ENCODE measurements at regions not wholly inside any gene's neighbourhood (a gene's known extent, or its start where the extent isn't known, plus 50 kb on each side); places are given as distances from the start of the nearest gene placed in this dataset.

DNA sequence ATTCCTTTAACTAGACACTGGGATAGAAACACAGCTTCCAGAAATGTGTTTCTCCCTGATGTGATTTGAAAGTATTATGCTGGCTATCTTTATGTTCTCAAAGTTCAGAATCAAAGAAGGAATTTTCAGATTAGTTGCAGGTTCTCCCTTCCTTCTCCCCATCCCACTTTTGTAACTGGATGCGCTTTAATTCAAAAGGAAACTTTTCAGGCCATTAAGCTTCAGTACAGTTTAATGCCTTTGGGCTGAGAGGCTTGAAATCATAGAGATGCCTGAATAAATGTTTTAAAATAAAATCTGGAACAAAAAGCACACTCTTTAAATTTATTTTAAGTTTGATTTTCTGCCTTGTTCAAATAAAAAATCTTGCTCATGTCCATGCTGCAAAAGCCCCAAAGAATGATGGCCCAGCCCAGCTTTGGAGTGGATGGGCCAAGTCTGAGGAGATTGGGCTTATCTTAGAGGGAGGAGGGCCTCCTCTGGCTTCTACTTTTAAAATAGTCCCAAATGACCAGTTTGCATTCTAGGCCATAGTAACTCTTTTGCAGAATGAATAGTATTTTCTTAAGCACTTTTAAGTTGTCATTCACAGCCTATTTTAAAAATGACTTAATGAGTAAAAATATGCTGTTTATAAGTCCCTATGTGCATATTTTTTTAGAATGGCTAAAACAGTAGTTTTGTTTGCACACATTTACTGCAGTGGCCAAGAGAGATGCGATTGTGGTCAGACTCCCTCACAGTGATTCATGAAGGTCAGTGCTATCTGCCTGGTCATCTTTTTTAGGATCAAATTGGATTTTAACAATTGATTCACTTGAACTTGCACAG, 129.2 kb downstream of the MTX2 start:
- TF ChIP-seq SP1 (IDR thresholded peaks at IDR 0.05) (no peak), YY1 (IDR thresholded peaks at IDR 0.05) (no peak), RXRA (IDR thresholded peaks at IDR 0.05) (no peak), EGR1 (IDR thresholded peaks at IDR 0.05; ENCODE audit: low read depth in 2 of 2) (no peak), GABPA (IDR thresholded peaks at IDR 0.05 in 1 of 2, conservative IDR thresholded peaks at IDR 0.05 in 1 of 2) (no peak), JUND (IDR thresholded peaks at IDR 0.05) (no peak), HNF4G (IDR thresholded peaks at IDR 0.05) (no peak), TAF1 (conservative IDR thresholded peaks at IDR 0.05) (no peak)
- TF ChIP-seq, protein P1, sequence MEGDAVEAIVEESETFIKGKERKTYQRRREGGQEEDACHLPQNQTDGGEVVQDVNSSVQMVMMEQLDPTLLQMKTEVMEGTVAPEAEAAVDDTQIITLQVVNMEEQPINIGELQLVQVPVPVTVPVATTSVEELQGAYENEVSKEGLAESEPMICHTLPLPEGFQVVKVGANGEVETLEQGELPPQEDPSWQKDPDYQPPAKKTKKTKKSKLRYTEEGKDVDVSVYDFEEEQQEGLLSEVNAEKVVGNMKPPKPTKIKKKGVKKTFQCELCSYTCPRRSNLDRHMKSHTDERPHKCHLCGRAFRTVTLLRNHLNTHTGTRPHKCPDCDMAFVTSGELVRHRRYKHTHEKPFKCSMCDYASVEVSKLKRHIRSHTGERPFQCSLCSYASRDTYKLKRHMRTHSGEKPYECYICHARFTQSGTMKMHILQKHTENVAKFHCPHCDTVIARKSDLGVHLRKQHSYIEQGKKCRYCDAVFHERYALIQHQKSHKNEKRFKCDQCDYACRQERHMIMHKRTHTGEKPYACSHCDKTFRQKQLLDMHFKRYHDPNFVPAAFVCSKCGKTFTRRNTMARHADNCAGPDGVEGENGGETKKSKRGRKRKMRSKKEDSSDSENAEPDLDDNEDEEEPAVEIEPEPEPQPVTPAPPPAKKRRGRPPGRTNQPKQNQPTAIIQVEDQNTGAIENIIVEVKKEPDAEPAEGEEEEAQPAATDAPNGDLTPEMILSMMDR (IDR thresholded peaks at IDR 0.05; ENCODE audit: low read depth, low read length, missing input control): no peak
- WGBS: 87% methylated on average over 2 of the region's 2 CpGs
- DNase-seq (ENCODE audit: low spot score): no peak
- no peak overlapping the region for H3K27ac ChIP-seq (ENCODE audit: low read depth in 1 of 2, low read length in 2 of 2)
- H3K4me1 ChIP-seq (ENCODE audit: control insufficient read depth in 4 of 4, insufficient read depth in 4 of 4, low read length in 3 of 4): no peaks in the 10 kb centered on the region
- H3K27me3 ChIP-seq (ENCODE audit: control insufficient read depth in 4 of 4, insufficient read depth in 4 of 4, low read length in 3 of 4): no peaks in the 10 kb centered on the region
- H3K4me3 ChIP-seq (ENCODE audit: low read depth in 1 of 3, low read length in 3 of 3): no peak overlapping the region
- no peak overlapping the region for H3K9ac ChIP-seq (ENCODE audit: low read depth in 1 of 2, low read length in 2 of 2)
- H3K9me3 ChIP-seq (ENCODE audit: control insufficient read depth in 4 of 4, low read length in 3 of 4): no peaks in the 10 kb centered on the region
- no peaks in the 10 kb centered on the region for H3K36me3 ChIP-seq (ENCODE audit: control insufficient read depth in 4 of 4, insufficient read depth in 3 of 4, low read depth in 1 of 4, low read length in 3 of 4)

DNA sequence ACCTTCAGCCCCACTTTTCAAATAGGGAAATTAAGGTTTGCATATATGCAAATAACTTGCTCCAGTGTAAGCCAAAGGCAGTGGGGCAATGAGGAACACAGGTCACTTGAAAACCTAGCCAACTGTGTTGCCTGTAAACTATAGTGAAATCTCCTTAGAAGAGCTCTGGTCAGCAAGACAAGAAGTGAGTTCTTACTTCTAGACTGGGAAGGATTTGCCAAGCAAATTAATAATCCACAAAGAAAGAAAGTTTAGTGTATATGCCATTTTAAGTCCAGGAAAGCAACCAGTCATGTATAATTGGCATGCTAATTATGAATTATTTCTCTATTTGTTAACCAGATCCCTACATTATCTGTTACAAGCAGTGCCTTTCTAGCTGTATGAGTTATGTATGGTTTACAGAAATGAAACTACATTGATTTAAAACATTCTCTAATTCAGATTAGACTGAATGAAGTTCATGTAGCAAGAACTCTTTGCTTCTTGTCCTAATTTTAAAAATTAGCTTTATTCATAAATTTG, 129.9 kb downstream of the MTX2 start:
- Histone ChIP-seq H3K36me3 (ENCODE audit: control insufficient read depth in 4 of 4, insufficient read depth in 3 of 4, low read depth in 1 of 4, low read length in 3 of 4) (no peaks in the 10 kb centered on the region), H3K9me3 (ENCODE audit: control insufficient read depth in 4 of 4, low read length in 3 of 4) (no peaks in the 10 kb centered on the region), H3K4me3 (ENCODE audit: low read depth in 1 of 3, low read length in 3 of 3) (no peak overlapping the region), H3K9ac (ENCODE audit: low read depth in 1 of 2, low read length in 2 of 2) (no peak overlapping the region), H3K27me3 (ENCODE audit: control insufficient read depth in 4 of 4, insufficient read depth in 4 of 4, low read length in 3 of 4) (no peaks in the 10 kb centered on the region), H3K4me1 (ENCODE audit: control insufficient read depth in 4 of 4, insufficient read depth in 4 of 4, low read length in 3 of 4) (no peaks in the 10 kb centered on the region), H3K27ac (ENCODE audit: low read depth in 1 of 2, low read length in 2 of 2) (no peak overlapping the region)
- TF ChIP-seq SP1 (IDR thresholded peaks at IDR 0.05): no peak
- no peak for TF ChIP-seq TAF1 (conservative IDR thresholded peaks at IDR 0.05)
- TF ChIP-seq RAD21 (IDR thresholded peaks at IDR 0.05): no peak
- TF ChIP-seq, protein P1 (IDR thresholded peaks at IDR 0.05; ENCODE audit: low read depth, low read length, missing input control): no peak
- TF ChIP-seq YY1 (IDR thresholded peaks at IDR 0.05): no peak
- TF ChIP-seq EGR1 (IDR thresholded peaks at IDR 0.05; ENCODE audit: low read depth in 2 of 2): no peak
- TF ChIP-seq HNF4G (IDR thresholded peaks at IDR 0.05): no peak
- no peak for TF ChIP-seq HNF4A (conservative IDR thresholded peaks at IDR 0.05)
- TF ChIP-seq NR2F2 (IDR thresholded peaks at IDR 0.05): no peak
- no peak for TF ChIP-seq RXRA (IDR thresholded peaks at IDR 0.05)
- no peak for TF ChIP-seq ZBTB33 (IDR thresholded peaks at IDR 0.05)
- TF ChIP-seq FOXA2 (IDR thresholded peaks at IDR 0.05): no peak
- DNase-seq (ENCODE audit: low spot score): no peak
